ENCODE measurements at regions not wholly inside any gene's neighbourhood (a gene's known extent, or its start where the extent isn't known, plus 50 kb on each side); places are given as distances from the start of the nearest gene placed in this dataset.
"Not testable (repeated sequence)": the region's sequence is repeated elsewhere in the genome, so short reads cannot be mapped to it uniquely, and the experiment has no call there.

DNA sequence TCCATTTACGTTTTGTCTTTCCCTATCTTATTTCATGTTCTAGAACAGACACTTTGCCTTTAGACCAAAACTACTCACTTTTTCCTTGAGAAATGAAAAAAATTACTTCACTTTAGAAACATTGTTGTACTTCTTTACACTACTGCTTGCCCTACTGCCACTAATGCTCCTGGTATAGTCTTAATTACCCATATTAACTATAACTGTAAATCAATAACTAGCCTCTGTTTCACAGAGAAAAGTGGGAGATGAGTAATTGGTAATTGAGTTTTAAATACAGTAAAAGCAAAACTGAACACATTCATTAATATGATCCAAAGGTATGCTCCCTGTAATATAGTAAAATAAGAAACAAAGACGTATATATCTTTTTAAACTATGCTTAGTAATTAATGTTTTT, 111.1 kb upstream of the JADE1 start:
- intact Hi-C loops (cut with DNase I), result no loop called here

DNA sequence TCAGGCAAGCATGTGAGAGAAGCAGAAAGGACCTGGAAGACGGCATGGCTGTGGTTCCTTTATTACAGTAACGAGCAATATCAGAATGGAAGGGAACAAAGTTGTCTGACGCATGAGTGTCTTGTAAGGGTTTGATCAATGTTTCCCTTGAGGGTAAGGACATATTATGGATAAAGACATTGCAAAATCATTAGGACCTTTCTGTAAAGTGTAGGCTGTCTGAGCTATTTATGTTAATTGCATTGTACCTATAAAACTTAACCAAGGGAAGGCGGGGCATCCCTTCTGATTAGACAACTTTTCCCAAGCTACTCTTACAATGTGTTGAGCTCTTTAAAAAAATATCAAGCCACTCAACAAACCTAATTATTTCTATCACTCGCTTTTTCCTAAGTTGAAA, 112.2 kb upstream of the JADE1 start:
- intact Hi-C loops (cut with DNase I), result no loop called here
- ATAC-seq (ENCODE audit: poor library complexity) (no peak), DNase-seq (no peak)

More for the DNA sequence above, 111.1 kb upstream of the JADE1 start:
- DNase-seq (no peak), ATAC-seq (ENCODE audit: poor library complexity) (no peak)

GRCh38 chr4:128690011-128690410, 119.5 kb upstream of the JADE1 start:
- peak; percentile 64 for ATAC-seq (ENCODE audit: poor library complexity)
- intact Hi-C loops (cut with DNase I), result no loop called here

GRCh38 chr4:128688846-128689437, 120.6 kb upstream of the JADE1 start:
- intact Hi-C loops (cut with DNase I), result no loop called here
- no peak for ATAC-seq (ENCODE audit: poor library complexity)

More at GRCh38 chr4:128690011-128690410, 119.5 kb upstream of the JADE1 start:
- no peak for DNase-seq

GRCh38 chr4:128688033-128688721, 121.3 kb upstream of the JADE1 start:
- intact Hi-C loops (cut with DNase I), result no loop called here
- ATAC-seq (ENCODE audit: poor library complexity) (no peak), DNase-seq (no peak)

More at GRCh38 chr4:128688846-128689437, 120.6 kb upstream of the JADE1 start:
- DNase-seq, result no peak

DNA sequence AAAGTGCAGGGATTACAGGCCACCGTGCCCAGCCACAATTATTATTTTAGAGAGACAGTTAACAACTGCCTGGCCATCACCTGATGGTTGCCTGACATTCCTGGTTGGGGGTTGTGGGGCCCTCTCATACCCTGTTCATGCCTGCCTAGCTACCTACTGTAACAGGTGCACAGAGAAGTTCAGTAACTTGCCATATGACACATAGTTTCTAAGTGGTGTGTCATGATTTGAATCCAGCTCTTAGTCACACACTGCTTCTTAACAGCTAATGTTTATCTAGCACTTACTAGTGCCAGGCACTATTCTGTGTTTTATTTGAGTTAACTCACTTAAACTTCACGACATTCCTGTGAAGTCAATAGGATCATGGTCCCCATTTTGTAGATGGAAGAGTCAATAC, 122.7 kb upstream of the JADE1 start:
- intact Hi-C loops (cut with DNase I), result no loop called here
- no peak for ATAC-seq (ENCODE audit: poor library complexity)

DNA sequence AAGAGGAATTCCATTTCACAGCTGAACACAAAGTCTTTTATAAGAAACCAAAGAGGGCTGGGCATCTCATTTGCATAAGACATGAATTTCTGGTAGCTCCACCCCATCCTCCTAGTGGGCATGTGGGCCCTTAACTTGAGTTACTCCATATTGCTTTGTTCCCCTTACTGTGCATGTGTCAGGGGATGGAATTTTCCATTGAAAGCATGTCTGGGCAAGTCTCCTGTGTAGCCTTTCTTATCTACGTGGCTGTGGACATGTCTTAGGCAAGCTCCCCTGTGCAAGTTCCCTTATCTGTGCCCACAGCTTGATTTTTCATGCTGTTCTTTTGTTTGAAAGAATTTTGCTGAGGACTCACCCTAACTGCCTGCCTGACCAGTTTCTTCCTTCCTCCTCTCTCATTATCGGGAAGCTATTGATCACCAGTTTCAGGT, 123.5 kb upstream of the JADE1 start:
- ATAC-seq (ENCODE audit: poor library complexity) (no peak), DNase-seq (no peak)
- intact Hi-C loops (cut with DNase I), result no loop called here

More for the DNA sequence above, 122.7 kb upstream of the JADE1 start:
- no peak for DNase-seq

- no peak for ATAC-seq (ENCODE audit: poor library complexity)
- intact Hi-C loops (cut with DNase I), result no loop called here
- DNase-seq, result no peak
Observed at GRCh38 chr4:128684016-128684415, 125.5 kb upstream of the JADE1 start.

- intact Hi-C loops (cut with DNase I), result no loop called here
- no peak for ATAC-seq (ENCODE audit: poor library complexity)
Observed at GRCh38 chr4:128682942-128683666, 126.4 kb upstream of the JADE1 start.

GRCh38 chr4:128676095-128676494, 133.4 kb upstream of the JADE1 start:
- intact Hi-C loops (cut with DNase I), result loop anchor here (10.0 kb wide), 1 partner anchor 111 kb away; no protein-coding TSS in a partner anchor
- DNase-seq (no peak), ATAC-seq (ENCODE audit: poor library complexity) (no peak)

More at GRCh38 chr4:128682942-128683666, 126.4 kb upstream of the JADE1 start:
- DNase-seq, result no peak

GRCh38 chr4:128675083-128675482, 134.4 kb upstream of the JADE1 start:
- ATAC-seq (ENCODE audit: poor library complexity) (peak; percentile 85), DNase-seq (no peak)
- intact Hi-C loops (cut with DNase I), result loop anchor here (10.0 kb wide), 1 partner anchor 110 kb away; no protein-coding TSS in a partner anchor

DNA sequence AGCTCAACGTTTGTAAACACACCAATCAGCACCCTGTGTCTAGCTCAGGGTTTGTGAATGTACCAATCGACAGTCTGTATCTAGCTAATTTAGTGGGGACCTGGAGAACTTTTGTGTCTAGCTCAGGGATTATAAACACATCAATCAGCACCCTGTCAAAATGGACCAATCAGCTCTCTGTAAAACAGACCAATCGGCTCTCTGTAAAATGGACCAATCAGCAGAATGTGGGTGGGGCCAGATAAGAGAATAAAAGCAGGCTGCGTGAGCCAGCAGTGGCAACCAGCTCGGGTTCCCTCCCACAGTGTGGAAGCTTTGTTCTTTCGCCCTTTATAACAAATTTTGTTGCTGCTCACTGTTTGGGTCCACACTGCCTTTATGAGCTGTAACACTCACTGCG, 136.3 kb upstream of the JADE1 start:
- intact Hi-C loops (cut with DNase I), result loop anchor here (10.0 kb wide), 1 partner anchor 108 kb away; no protein-coding TSS in a partner anchor
- not testable (repeated sequence) for ATAC-seq (ENCODE audit: poor library complexity); DNase-seq

- ATAC-seq (ENCODE audit: poor library complexity); DNase-seq: not testable (repeated sequence)
- intact Hi-C loops (cut with DNase I), result loop anchor here (10.0 kb wide), 1 partner anchor 108 kb away; no protein-coding TSS in a partner anchor
Observed at GRCh38 chr4:128672596-128672995, 136.9 kb upstream of the JADE1 start.

DNA sequence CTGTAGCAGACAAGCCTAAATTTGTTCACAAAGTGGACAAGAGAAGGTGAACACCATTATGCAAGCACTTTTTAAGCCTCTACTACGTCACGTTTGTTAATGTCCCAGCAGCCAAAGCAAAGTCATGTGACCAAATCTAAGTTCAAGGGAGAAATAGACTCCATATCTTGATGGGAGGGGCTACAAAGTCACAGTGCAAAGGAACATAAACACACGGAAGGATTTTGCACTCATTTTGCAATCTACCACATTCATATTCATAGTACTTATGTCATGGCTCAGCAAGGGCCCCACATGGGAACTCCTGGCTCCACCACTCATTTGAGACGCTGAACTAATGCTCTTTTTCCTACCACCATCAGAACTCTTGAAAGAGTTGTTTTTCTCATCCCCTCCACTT, 139.0 kb upstream of the JADE1 start:
- intact Hi-C loops (cut with DNase I), result loop anchor here (10.0 kb wide), 1 partner anchor 106 kb away; no protein-coding TSS in a partner anchor
- no peak for ATAC-seq (ENCODE audit: poor library complexity)
- DNase-seq, result no peak

DNA sequence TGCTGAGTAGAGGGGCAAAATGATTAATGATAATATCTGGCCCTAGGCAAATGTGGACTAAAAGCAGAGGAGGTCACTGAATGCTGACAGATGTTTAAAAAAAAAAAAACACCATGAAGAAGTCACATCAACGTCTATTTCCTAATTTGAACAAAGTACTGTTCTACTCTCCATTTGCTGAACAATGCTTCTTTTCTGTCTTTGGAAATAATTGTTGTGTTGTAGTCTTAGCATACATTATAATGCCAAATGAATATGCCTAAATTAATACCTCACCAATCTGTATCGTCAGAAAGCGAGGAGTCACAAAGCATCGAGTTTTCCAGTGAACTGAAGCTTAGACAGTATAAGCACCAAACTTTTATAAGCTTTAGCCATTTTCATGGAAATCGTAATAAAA, 140.9 kb upstream of the JADE1 start:
- DNase-seq (no peak), ATAC-seq (ENCODE audit: poor library complexity) (no peak)
- intact Hi-C loops (cut with DNase I), result no loop called here

GRCh38 chr4:128665514-128665913, 144.0 kb upstream of the JADE1 start:
- DNase-seq (no peak), ATAC-seq (ENCODE audit: poor library complexity) (no peak)
- intact Hi-C loops (cut with DNase I), result no loop called here

- ATAC-seq (ENCODE audit: poor library complexity) (no peak), DNase-seq (no peak)
- intact Hi-C loops (cut with DNase I), result no loop called here
Observed at GRCh38 chr4:128663325-128663724, 146.2 kb upstream of the JADE1 start.

GRCh38 chr4:128661479-128661878, 148.0 kb upstream of the JADE1 start:
- intact Hi-C loops (cut with DNase I), result no loop called here
- ATAC-seq (ENCODE audit: poor library complexity) (no peak), DNase-seq (no peak)
